ENCODE measurements at regions not wholly inside any gene's neighbourhood (a gene's known extent, or its start where the extent isn't known, plus 50 kb on each side); places are given as distances from the start of the nearest gene placed in this dataset.
A peak's percentile ranks its signal among the peaks of the same experiment; 100 is the strongest.

GRCh38 chr9:118957585-118957984 is 411.6 kb downstream of the BRINP1 start:
- DNase-seq (ENCODE audit: low spot score): no peak

GRCh38 chr9:118959366-118959765 is 409.9 kb downstream of the BRINP1 start:
- DNase-seq (ENCODE audit: low spot score): no peak

GRCh38 chr9:118961857-118962256 is 407.4 kb downstream of the BRINP1 start:
- DNase-seq (ENCODE audit: low spot score): peak; percentile 92

- peak; percentile 6 for DNase-seq (ENCODE audit: low spot score)
Measured at GRCh38 chr9:118962426-118962825, 406.8 kb downstream of the BRINP1 start.

- DNase-seq (ENCODE audit: low spot score): no peak
Measured at GRCh38 chr9:118963674-118964073, 405.6 kb downstream of the BRINP1 start.

- DNase-seq (ENCODE audit: low spot score): no peak
Measured at GRCh38 chr9:118967901-118968300, 401.3 kb downstream of the BRINP1 start.

- peak; percentile 13 for DNase-seq (ENCODE audit: low spot score)
Measured at GRCh38 chr9:118975736-118976135, 393.5 kb downstream of the BRINP1 start.

- no peak for DNase-seq (ENCODE audit: low spot score)
Measured at GRCh38 chr9:118976160-118976559, 393.1 kb downstream of the BRINP1 start.

GRCh38 chr9:118984607-118985006 is 384.6 kb downstream of the BRINP1 start:
- no peak for DNase-seq (ENCODE audit: low spot score)

- DNase-seq (ENCODE audit: low spot score): no peak
Measured at GRCh38 chr9:118985851-118986250, 383.4 kb downstream of the BRINP1 start.

- no peak for DNase-seq (ENCODE audit: low spot score)
Measured at GRCh38 chr9:118987167-118987566, 382.1 kb downstream of the BRINP1 start.

- no peak for DNase-seq (ENCODE audit: low spot score)
Measured at GRCh38 chr9:118990949-118991348, 378.3 kb downstream of the BRINP1 start.

- DNase-seq (ENCODE audit: low spot score): no peak
Measured at GRCh38 chr9:118991366-118992285, 377.6 kb downstream of the BRINP1 start.

- DNase-seq (ENCODE audit: low spot score): no peak
Measured at GRCh38 chr9:118992813-118993794, 376.1 kb downstream of the BRINP1 start.

- DNase-seq (ENCODE audit: low spot score): no peak
Measured at GRCh38 chr9:118993965-118994364, 375.3 kb downstream of the BRINP1 start.

GRCh38 chr9:119002491-119002890 is 366.7 kb downstream of the BRINP1 start:
- DNase-seq (ENCODE audit: low spot score): no peak

GRCh38 chr9:119003201-119003611 is 366.0 kb downstream of the BRINP1 start:
- DNase-seq (ENCODE audit: low spot score): peak; percentile 62

- DNase-seq (ENCODE audit: low spot score): peak; percentile 30
Measured at GRCh38 chr9:119003882-119004617, 365.2 kb downstream of the BRINP1 start.

GRCh38 chr9:119004618-119004990 is 364.6 kb downstream of the BRINP1 start:
- DNase-seq (ENCODE audit: low spot score): peak; percentile 77

- DNase-seq (ENCODE audit: low spot score): no peak
Measured at GRCh38 chr9:119005162-119005561, 364.1 kb downstream of the BRINP1 start.

GRCh38 chr9:119009249-119009648 is 360.0 kb downstream of the BRINP1 start:
- peak; percentile 33 for DNase-seq (ENCODE audit: low spot score)

- no peak for DNase-seq (ENCODE audit: low spot score)
Measured at GRCh38 chr9:119020284-119020683, 349.0 kb downstream of the BRINP1 start.
